Caco-2 (cell line): ENCODE measurements at regions not wholly inside any gene's neighbourhood (a gene's known extent, or its start where the extent isn't known, plus 50 kb on each side); places are given as distances from the start of the nearest gene placed in this dataset.

ENCODE experiments used
- BruUV-seq: library from RNA; stranded (reverse); fragments of 400-500 nt; replicated peaks from 2 replicates; lab custom pipeline; 2021; lab: Mats Ljungman, UMichigan
- CTCF ChIA-PET: fragments of 300-600 bp; sonication (Branson Sonifier 250); formaldehyde crosslinking; loops from one replicate; lab custom pipeline; 2022; ENCODE audit warnings: antibody characterized with exemption; lab: Charles Lee
- POLR2A ChIA-PET: fragments of 300-600 bp; sonication (Branson Sonifier 250); formaldehyde crosslinking; loops from one replicate; lab custom pipeline; 2022; ENCODE audit warnings: antibody characterized with exemption; lab: Charles Lee
- DNase-seq, 2 experiments: peaks; one replicate each; pipeline versions ENCODE4 v3.0.0 to v3.0.0-alpha.2; 2020 to 2022
- H3K27me3 ChIP-seq: replicated peaks from 2 replicates; pipeline ENCODE4 v1.6.0; 2011; ENCODE audit warnings: low read length; ENCODE audit not compliant: control insufficient read depth, insufficient read depth
- H3K36me3 ChIP-seq: 2 replicates; pipeline ENCODE4 v1.5.1; 2011; ENCODE audit warnings: low read length; ENCODE audit not compliant: control insufficient read depth, insufficient read depth
- H3K4me1 ChIP-seq: fragments of 250-450 bp; sonication (Bioruptor Pico); 2 replicates; pipeline ENCODE4 v1.5.1; 2020; ENCODE audit warnings: mild to moderate bottlenecking
- H3K4me3 ChIP-seq: 2 replicates; pipeline ENCODE4 v1.5.1; 2011; ENCODE audit warnings: low read depth, mild to moderate bottlenecking, control low read depth, low read length
- H3K9me3 ChIP-seq: fragments of 250-450 bp; sonication (Bioruptor Pico); 2 replicates; pipeline ENCODE4 v1.5.1; 2020; ENCODE audit warnings: mild to moderate bottlenecking, moderate library complexity
- H3K27ac Mint-ChIP-seq: one replicate; pipeline ENCODE4 v1.8.0; 2022; ENCODE audit warnings: mixed read lengths; ENCODE audit not compliant: unreplicated experiment
- H3K27me3 Mint-ChIP-seq: one replicate; pipeline ENCODE4 v1.8.0; 2022; ENCODE audit warnings: mixed read lengths; ENCODE audit not compliant: insufficient read depth, unreplicated experiment
- H3K36me3 Mint-ChIP-seq: one replicate; pipeline ENCODE4 v1.8.0; 2022; ENCODE audit warnings: mild to moderate bottlenecking, mixed read lengths; ENCODE audit not compliant: insufficient read depth, unreplicated experiment
- H3K4me1 Mint-ChIP-seq: one replicate; pipeline ENCODE4 v1.8.0; 2022; ENCODE audit warnings: low read depth, mixed read lengths; ENCODE audit not compliant: unreplicated experiment
- H3K4me3 Mint-ChIP-seq: one replicate; pipeline ENCODE4 v1.8.0; 2022; ENCODE audit warnings: mild to moderate bottlenecking, moderate library complexity, mixed read lengths; ENCODE audit not compliant: unreplicated experiment
- H3K9me3 Mint-ChIP-seq: one replicate; pipeline ENCODE4 v1.8.0; 2022; ENCODE audit warnings: mixed read lengths; ENCODE audit not compliant: unreplicated experiment
- CTCF ChIP-seq, 2 experiments: fragments of 200-600 bp in 1 of 2; IDR thresholded peaks; 1 replicate in 1 of 2; 2 replicates in 1 of 2; pipeline versions ENCODE4 v1.5.1 to v1.8.0; 2011 to 2022; ENCODE audit warnings: antibody characterized with exemption in 1 of 2, control low read depth in 1 of 2, inconsistent platforms in 1 of 2, low read depth in 1 of 2, low read length in 1 of 2, mild to moderate bottlenecking in 1 of 2, moderate library complexity in 1 of 2; ENCODE audit not compliant: insufficient read depth in 1 of 2, severe bottlenecking in 1 of 2, unreplicated experiment in 1 of 2
- intact Hi-C: fragments of 100-400 bp; cut with micrococcal nuclease; formaldehyde crosslinking; loops from one replicate; pipeline ENCODE4 v1.10.0; 2022; ENCODE audit not compliant: unreplicated experiment

- no peak for TF ChIP-seq CTCF (IDR thresholded peaks at IDR 0.05; ENCODE audit: insufficient read depth in 1 of 2, low read depth in 1 of 2, low read length in 1 of 2, severe bottlenecking in 1 of 2, unreplicated experiment in 1 of 2)
- Mint-ChIP-seq H3K4me3 (no peak overlapping the region), H3K4me1 (no peaks in the 10 kb centered on the region), H3K27ac (no peak overlapping the region), H3K27me3 (peaks cover 3% of the 10 kb centered on the region), H3K36me3 (no peaks in the 10 kb centered on the region), H3K9me3 (peaks cover 9% of the 10 kb centered on the region)
- no peak for DNase-seq
- ChIA-PET POLR2A (no interaction called here), CTCF (no interaction called here)
- Histone ChIP-seq H3K36me3 (no peaks in the 10 kb centered on the region), H3K4me3 (no peak overlapping the region), H3K27me3 (no peaks in the 10 kb centered on the region), H3K9me3 (no peaks in the 10 kb centered on the region), H3K4me1 (no peaks in the 10 kb centered on the region)
- intact Hi-C loops, result loop anchor here (10.0 kb wide), 1 partner anchor 835 kb away; no protein-coding TSS in a partner anchor
- no TSS peak for BruUV-seq
These were observed 95.6 kb upstream of the WDR17 start for GRCh38 chr4:175970072-175970471.

DNA sequence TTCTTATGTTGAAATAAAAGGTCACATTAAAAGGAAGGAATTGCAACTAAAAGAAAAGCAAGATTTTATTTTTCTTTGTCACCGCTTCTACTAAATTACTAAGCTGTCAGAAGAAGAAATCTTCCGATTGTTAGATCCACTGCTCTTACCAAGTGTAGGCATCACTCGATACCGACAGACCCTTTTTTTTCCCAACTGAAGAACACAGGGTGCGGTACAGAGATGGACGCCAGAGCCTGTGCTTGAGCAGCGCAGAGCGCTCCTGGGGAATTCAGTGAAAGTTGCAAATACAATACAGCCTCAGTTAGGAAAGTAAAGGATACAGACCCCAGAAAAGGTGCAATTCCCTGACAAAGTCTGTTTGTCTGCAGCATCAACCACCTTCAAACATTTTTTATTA lies 94.9 kb upstream of the WDR17 start:
- Mint-ChIP-seq H3K27me3 (peaks cover 3% of the 10 kb centered on the region), H3K27ac (no peak overlapping the region), H3K4me1 (no peaks in the 10 kb centered on the region), H3K36me3 (no peaks in the 10 kb centered on the region), H3K9me3 (peaks cover 9% of the 10 kb centered on the region), H3K4me3 (no peak overlapping the region)
- no peak for DNase-seq
- H3K4me1 ChIP-seq, result no peaks in the 10 kb centered on the region
- no TSS peak for BruUV-seq
- H3K4me3 ChIP-seq, result no peak overlapping the region
- H3K36me3 ChIP-seq, result no peaks in the 10 kb centered on the region
- no peak for TF ChIP-seq CTCF (IDR thresholded peaks at IDR 0.05; ENCODE audit: insufficient read depth in 1 of 2, low read depth in 1 of 2, low read length in 1 of 2, severe bottlenecking in 1 of 2, unreplicated experiment in 1 of 2)
- H3K9me3 ChIP-seq, result no peaks in the 10 kb centered on the region
- intact Hi-C loops, result loop anchor here (10.0 kb wide), 1 partner anchor 836 kb away; no protein-coding TSS in a partner anchor
- ChIA-PET POLR2A (no interaction called here), CTCF (interaction anchor here (1.3 kb wide), 1 partner anchor 17 kb away, joined by 3 read pairs; no protein-coding TSS in a partner anchor)
- H3K27me3 ChIP-seq, result no peaks in the 10 kb centered on the region

DNA sequence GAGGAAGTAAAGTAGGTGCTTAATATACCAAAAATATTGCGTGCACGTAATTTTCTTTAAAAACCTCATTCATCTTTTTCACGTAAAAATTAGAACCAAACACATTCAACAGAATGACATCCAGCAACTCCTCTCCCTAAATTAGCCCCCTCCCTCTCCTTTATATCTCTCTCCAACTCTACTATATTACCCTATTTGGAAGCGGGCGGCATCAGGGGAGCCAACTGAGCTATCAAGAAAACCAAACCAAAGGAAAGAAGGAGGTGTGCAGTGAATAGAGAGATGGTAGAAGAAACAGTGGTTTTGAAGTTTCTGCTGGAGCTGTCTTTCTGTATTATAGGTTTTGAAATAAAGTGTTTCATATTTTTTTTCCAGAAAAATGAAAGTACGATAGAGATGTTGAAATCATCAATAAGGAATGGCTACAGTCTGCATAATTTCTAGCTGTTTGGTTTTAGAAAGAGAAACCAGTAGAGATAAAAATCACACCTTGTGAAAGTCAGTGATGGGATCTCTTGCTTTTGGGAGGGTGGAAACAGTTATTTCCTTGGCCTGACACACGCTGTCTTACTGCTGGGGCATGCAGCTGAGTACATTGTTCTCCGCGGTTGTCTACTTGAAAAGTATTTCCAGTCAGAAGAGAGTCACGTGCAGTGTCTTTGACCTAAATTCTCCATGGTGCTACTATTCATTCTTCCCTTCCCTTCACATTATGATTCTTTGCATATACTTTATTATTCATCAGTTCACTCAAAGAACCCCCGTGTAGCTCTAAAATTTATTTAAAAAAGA lies 94.1 kb upstream of the WDR17 start:
- no peak for DNase-seq
- peaks cover 3% of the 10 kb centered on the region for H3K27me3 Mint-ChIP-seq
- H3K4me1 Mint-ChIP-seq, result no peaks in the 10 kb centered on the region
- Histone ChIP-seq H3K4me3 (no peak overlapping the region), H3K9me3 (no peaks in the 10 kb centered on the region), H3K4me1 (no peaks in the 10 kb centered on the region), H3K27me3 (no peaks in the 10 kb centered on the region), H3K36me3 (no peaks in the 10 kb centered on the region)
- ChIA-PET CTCF (interaction anchor here (1.3 kb wide), 1 partner anchor 18 kb away, joined by 3 read pairs; no protein-coding TSS in a partner anchor), POLR2A (no interaction called here)
- H3K27ac Mint-ChIP-seq, result no peak overlapping the region
- BruUV-seq, result no TSS peak
- H3K9me3 Mint-ChIP-seq, result peaks cover 9% of the 10 kb centered on the region
- no peaks in the 10 kb centered on the region for H3K36me3 Mint-ChIP-seq
- TF ChIP-seq CTCF (IDR thresholded peaks at IDR 0.05; ENCODE audit: insufficient read depth in 1 of 2, low read depth in 1 of 2, low read length in 1 of 2, severe bottlenecking in 1 of 2, unreplicated experiment in 1 of 2), result no peak
- intact Hi-C loops, result loop anchor here (10.0 kb wide), 1 partner anchor 837 kb away; no protein-coding TSS in a partner anchor
- H3K4me3 Mint-ChIP-seq, result no peak overlapping the region
